ENCODE measurements at regions not wholly inside any gene's neighbourhood (a gene's known extent, or its start where the extent isn't known, plus 50 kb on each side); places are given as distances from the start of the nearest gene placed in this dataset.

GRCh38 chr2:5254791-5255332 lies 437.3 kb upstream of the SOX11 start (continued):
- TF ChIP-seq HNRNPH1 (optimal IDR thresholded peaks at IDR 0.05; ENCODE audit: low read depth, low read length) (no peak), PCBP2 (optimal IDR thresholded peaks at IDR 0.05; ENCODE audit: low read depth, low read length, poor library complexity, severe bottlenecking) (no peak), CERS6 (CRISPR knock-in tag; IDR thresholded peaks at IDR 0.05) (no peak), YEATS4 (CRISPR knock-in tag; IDR thresholded peaks at IDR 0.05; ENCODE audit: borderline replicate concordance) (no peak), ZNF207 (IDR thresholded peaks at IDR 0.05; ENCODE audit: borderline replicate concordance) (no peak), CSRNP2 (CRISPR knock-in tag; conservative IDR thresholded peaks at IDR 0.05; ENCODE audit: low read depth) (no peak), SIX1 (CRISPR knock-in tag; IDR thresholded peaks at IDR 0.05; ENCODE audit: borderline replicate concordance) (no peak), RNF2 (conservative IDR thresholded peaks at IDR 0.05; ENCODE audit: low read depth) (no peak)

- Histone ChIP-seq H3K4me3 (replicated peaks in 1 of 3; ENCODE audit: insufficient read depth in 1 of 3, low read depth in 2 of 3, low read length in 3 of 3) (no peak overlapping the region), H3K27me3 (ENCODE audit: control insufficient read depth in 1 of 2, insufficient read depth in 2 of 2, low read length in 2 of 2) (no peaks in the 10 kb centered on the region), H4K20me1 (ENCODE audit: insufficient read depth, low read length) (no peaks in the 10 kb centered on the region), H3K36me3 (replicated peaks in 1 of 2; ENCODE audit: control insufficient read depth in 1 of 2, insufficient read depth in 2 of 2, low read length in 2 of 2) (no peaks in the 10 kb centered on the region), H3K79me2 (ENCODE audit: insufficient read depth, low read length) (no peaks in the 10 kb centered on the region), H2AFZ (ENCODE audit: low read length) (no peak overlapping the region), H3K4me2 (ENCODE audit: low read depth, low read length) (no peak overlapping the region), H3K27ac (ENCODE audit: extremely low read length, insufficient read depth, low read length) (no peak overlapping the region), H3K4me1 (ENCODE audit: insufficient read depth, low read length) (no peaks in the 10 kb centered on the region), H3K9me3 (ENCODE audit: low read length) (peaks cover 89% of the 10 kb centered on the region), H3K9ac (ENCODE audit: insufficient read depth, low read depth, low read length) (no peak overlapping the region)
- no peak for FAIRE-seq
- no TSS peak for BruUV-seq (replicated peaks)
- CTCF ChIA-PET (ENCODE audit: low intra/inter-chr PET ratio, low total read pairs), result no interaction called here
- no peak for ATAC-seq
- TF ChIP-seq DBP (CRISPR knock-in tag; IDR thresholded peaks at IDR 0.05; ENCODE audit: not compliant biosample characterization) (no peak), AGO1 (IDR thresholded peaks at IDR 0.05; ENCODE audit: low read depth, low read length, poor library complexity, severe bottlenecking) (no peak), YEATS2 (CRISPR knock-in tag; IDR thresholded peaks at IDR 0.05; ENCODE audit: borderline replicate concordance) (no peak), GPN1 (CRISPR knock-in tag; IDR thresholded peaks at IDR 0.05; ENCODE audit: borderline replicate concordance) (no peak), CENPX (CRISPR knock-in tag; IDR thresholded peaks at IDR 0.05) (no peak)
- 0% methylated on average over 1 of the region's 1 CpG for WGBS (ENCODE audit: low lambda C conversion rate)
- in situ Hi-C loops (cut with HindIII; ENCODE audit: extremely low pct_ligation_motif_present, low pct_unique_long_range_greater_than_20kb) (no loop called here), intact Hi-C loops (cut with micrococcal nuclease; ENCODE audit: unreplicated experiment) (loop anchor here (5.0 kb wide), 1 partner anchor 759 kb away; no protein-coding TSS in a partner anchor)
- DNase-seq (ENCODE audit: low spot score), result no peak
- POLR2A ChIA-PET, result no interaction called here
Measured at GRCh38 chr2:5263291-5263690, 428.9 kb upstream of the SOX11 start.
